Mucosa of stomach (tissue), 1 donor: ENCODE measurements at regions not wholly inside any gene's neighbourhood (a gene's known extent, or its start where the extent isn't known, plus 50 kb on each side); places are given as distances from the start of the nearest gene placed in this dataset.

Source experiments
- H3K27me3 ChIP-seq: one replicate; pipeline ENCODE4 v1.7.0; 2013; ENCODE audit warnings: mild to moderate bottlenecking, low read length; ENCODE audit not compliant: control insufficient read depth, insufficient read depth
- H3K36me3 ChIP-seq: one replicate; pipeline ENCODE4 v1.7.0; 2013; ENCODE audit warnings: low read length; ENCODE audit not compliant: control insufficient read depth, insufficient read depth
- H3K4me1 ChIP-seq: one replicate; pipeline ENCODE4 v1.7.0; 2013; ENCODE audit warnings: mild to moderate bottlenecking, low read length; ENCODE audit not compliant: control insufficient read depth, insufficient read depth
- H3K4me3 ChIP-seq: one replicate; pipeline ENCODE4 v1.7.0; 2013; ENCODE audit warnings: low read length
- H3K9ac ChIP-seq: one replicate; pipeline ENCODE4 v1.7.0; 2013; ENCODE audit warnings: mild to moderate bottlenecking, low read length, moderate library complexity
- H3K9me3 ChIP-seq: one replicate; pipeline ENCODE4 v1.7.0; 2013; ENCODE audit warnings: mild to moderate bottlenecking, low read length, moderate library complexity; ENCODE audit not compliant: control insufficient read depth
- donor health status: Pancreatic carcinoma.

DNA sequence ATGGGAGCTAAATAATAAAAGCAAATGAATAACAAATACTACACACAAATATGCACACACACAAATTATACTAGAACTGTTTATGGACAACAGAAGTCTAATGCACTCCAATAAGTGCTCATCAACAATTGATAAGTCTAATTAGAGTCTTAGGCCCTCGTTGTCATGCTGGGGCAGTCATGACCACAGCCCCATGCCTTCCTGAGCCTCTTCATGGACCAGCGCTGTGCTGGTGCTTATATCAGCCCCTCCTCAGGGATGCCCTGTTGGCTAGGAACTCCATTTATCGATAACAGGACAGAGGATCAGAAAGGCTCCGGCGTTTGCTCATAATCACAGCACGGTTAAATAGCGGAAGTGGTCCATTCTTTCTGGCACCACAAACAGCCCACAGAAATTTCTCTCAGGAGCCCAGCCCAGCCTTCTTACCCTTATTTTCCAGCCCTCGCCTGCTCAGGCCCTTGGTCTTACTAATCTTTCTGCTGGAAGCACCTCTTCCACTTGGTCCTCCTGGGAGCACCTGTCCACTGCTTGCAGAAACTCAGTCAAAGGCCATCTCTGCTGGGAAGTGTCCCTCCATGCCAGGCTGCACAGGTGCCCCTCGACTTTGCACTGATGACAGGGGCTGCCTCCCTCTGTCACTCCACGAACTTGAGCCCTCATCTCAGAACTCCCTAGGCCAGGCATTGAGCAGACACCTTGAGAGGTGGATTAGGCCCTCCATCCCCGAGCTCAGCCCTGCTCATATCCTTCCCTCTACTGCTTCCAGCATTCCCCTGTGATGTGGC lies 500.2 kb upstream of the HS6ST1 start:
- Histone ChIP-seq H3K4me3 (no peak overlapping the region), H3K36me3 (no peaks in the 10 kb centered on the region), H3K9me3 (no peaks in the 10 kb centered on the region), H3K4me1 (no peaks in the 10 kb centered on the region), H3K27me3 (no peaks in the 10 kb centered on the region), H3K9ac (no peak overlapping the region)

DNA sequence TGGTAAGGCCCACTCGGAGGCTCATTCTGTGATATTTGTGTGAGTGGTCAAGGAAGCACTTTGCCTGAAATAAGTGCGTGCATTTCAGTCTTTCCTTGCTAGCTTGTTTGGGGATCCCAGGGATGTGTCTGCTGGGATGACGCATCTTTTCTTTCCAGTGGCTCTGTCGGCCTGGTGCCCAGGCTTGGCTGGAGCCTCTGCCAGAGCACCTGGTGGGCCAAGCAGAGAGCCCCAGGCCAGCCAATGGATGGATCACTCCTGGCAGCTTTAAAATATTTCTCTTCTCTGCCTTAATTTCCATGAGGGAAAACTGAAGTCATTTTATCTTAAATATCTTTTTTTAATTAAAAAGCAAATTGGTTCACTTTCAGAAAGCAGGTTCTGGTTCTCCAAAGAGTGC lies 501.8 kb upstream of the HS6ST1 start:
- Histone ChIP-seq H3K9me3 (no peaks in the 10 kb centered on the region), H3K36me3 (no peaks in the 10 kb centered on the region), H3K27me3 (no peaks in the 10 kb centered on the region), H3K4me3 (no peak overlapping the region), H3K4me1 (no peaks in the 10 kb centered on the region), H3K9ac (no peak overlapping the region)

DNA sequence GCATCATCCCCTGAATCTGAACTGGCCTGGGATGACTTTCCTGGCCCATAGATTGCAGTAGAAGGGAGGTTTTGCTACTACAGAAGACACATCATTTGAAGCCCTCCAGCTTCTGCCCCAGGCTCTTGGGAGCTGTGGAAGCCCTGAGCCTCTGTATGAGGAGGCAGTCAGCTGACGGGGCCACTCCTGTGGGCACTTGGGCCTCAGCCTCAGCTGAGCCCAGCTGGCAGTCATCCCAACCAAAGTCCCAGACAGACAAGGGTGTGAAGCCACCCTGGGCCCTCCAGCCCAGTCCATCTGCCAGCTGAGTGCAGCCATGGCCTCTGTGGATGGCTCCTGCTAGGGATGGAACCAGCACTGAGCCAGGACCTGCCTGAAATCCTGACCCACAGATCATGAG lies 502.3 kb upstream of the HS6ST1 start:
- Histone ChIP-seq H3K36me3 (no peaks in the 10 kb centered on the region), H3K4me1 (no peaks in the 10 kb centered on the region), H3K4me3 (no peak overlapping the region), H3K27me3 (no peaks in the 10 kb centered on the region), H3K9me3 (no peaks in the 10 kb centered on the region), H3K9ac (no peak overlapping the region)

DNA sequence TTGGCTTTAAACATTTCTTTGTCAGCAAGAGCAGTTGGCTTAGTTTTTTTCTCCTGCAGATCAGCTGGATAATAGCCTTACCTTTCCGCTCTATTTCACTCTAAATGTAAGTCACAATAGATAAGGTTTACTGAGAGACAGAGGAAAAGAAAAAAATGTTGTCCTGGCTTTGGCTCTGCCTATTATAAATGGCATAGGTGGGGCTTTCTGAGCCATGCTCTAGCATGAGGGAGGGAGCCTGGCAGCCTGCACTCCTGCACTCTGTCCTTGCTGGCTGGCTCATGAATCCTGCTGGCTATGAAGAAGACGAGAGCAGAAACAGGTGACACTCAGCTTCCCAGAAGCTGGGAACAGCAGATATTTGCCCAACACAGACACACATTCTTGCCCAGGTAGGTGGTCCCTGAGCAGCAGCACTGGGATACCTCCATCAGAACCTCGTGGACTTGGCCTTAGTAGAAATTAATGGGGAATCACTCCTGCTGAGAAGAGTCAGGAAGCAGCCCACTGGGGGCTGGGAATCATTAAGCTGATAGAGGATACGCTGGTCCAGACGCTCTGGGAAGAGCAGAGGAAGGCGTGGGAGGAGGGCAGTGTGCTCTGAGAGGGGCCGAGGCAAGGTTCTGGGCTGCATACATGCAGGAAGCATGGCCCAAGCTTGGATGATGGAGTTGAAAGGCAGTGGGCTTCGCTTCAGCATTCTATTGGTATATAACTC lies 514.4 kb upstream of the HS6ST1 start:
- H3K9me3 ChIP-seq, result no peaks in the 10 kb centered on the region
- no peak overlapping the region for H3K4me3 ChIP-seq
- H3K9ac ChIP-seq, result no peak overlapping the region
- H3K27me3 ChIP-seq, result no peaks in the 10 kb centered on the region
- no peaks in the 10 kb centered on the region for H3K4me1 ChIP-seq
- H3K36me3 ChIP-seq, result no peaks in the 10 kb centered on the region

DNA sequence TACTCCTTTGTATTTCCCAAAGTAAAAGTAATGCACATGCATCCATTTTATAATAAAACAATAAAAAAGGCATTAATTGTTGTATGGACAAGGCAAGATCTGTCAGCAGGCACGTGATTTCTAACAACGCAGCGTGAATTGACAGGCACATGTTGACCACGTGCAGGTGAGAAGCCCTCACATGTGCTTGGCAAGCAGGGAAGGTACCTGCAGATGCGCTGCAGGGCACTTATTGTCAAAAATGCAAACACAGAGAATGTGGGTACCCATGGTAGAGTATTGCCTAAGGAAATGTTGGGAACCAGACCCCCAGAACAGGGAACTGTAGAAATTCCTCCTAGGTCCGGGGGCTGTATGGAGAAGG lies 515.0 kb upstream of the HS6ST1 start:
- no peaks in the 10 kb centered on the region for H3K27me3 ChIP-seq
- no peak overlapping the region for H3K4me3 ChIP-seq
- H3K9me3 ChIP-seq, result no peaks in the 10 kb centered on the region

DNA sequence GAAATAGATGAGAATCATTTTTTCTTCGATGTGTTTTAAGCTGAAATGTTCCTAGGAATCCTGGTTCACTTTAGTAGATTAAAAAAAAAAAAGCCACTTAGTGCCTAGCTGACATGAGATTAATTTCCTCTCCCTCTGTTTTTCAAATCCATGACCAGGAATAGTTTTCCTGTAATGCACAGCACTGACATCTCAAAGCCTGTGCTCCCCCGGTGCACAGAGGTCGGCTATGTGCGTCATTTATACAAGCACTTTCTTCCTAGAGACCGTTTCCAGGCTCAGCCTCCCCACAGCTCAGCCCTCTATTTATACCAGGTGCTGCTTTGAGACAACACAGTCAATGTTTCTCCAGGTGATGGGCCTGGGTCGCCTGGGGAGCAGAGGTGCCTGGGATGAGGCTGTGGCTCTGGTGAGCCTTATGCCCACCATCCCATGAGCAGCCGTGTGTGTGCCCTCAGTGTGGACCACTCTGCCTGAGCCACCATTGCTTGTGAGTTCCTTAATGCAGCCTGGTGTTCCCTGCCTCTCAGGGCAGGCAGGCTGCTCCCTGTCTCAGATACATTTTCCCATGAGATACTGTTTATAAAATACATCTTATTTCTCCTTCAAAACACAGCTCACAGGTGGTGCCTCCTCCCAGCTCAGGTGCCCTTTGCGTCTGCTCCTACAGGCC lies 515.7 kb upstream of the HS6ST1 start:
- Histone ChIP-seq H3K36me3 (no peaks in the 10 kb centered on the region), H3K9me3 (no peaks in the 10 kb centered on the region), H3K4me1 (no peaks in the 10 kb centered on the region), H3K9ac (no peak overlapping the region), H3K4me3 (no peak overlapping the region), H3K27me3 (no peaks in the 10 kb centered on the region)

More for the DNA sequence above, 515.0 kb upstream of the HS6ST1 start:
- Histone ChIP-seq H3K4me1 (no peaks in the 10 kb centered on the region), H3K36me3 (no peaks in the 10 kb centered on the region), H3K9ac (no peak overlapping the region)

DNA sequence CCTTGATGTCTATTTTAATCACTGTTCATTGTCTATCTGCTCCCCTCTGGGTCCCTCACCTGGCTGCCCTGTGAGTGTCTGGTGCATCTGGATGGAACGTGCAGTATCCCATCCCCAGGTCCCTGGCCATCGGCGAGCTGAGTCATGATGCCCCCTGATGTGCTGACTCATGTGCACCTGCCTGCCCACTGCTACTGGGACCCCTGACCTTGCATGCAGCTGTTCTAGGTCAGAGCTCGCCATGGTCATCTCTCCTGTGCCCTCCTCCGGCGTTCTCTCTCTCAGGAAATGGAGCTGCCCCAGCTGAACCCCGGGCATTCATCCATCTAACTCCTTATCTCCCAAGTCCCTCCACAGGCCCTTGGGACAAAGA lies 516.2 kb upstream of the HS6ST1 start:
- no peaks in the 10 kb centered on the region for H3K27me3 ChIP-seq

DNA sequence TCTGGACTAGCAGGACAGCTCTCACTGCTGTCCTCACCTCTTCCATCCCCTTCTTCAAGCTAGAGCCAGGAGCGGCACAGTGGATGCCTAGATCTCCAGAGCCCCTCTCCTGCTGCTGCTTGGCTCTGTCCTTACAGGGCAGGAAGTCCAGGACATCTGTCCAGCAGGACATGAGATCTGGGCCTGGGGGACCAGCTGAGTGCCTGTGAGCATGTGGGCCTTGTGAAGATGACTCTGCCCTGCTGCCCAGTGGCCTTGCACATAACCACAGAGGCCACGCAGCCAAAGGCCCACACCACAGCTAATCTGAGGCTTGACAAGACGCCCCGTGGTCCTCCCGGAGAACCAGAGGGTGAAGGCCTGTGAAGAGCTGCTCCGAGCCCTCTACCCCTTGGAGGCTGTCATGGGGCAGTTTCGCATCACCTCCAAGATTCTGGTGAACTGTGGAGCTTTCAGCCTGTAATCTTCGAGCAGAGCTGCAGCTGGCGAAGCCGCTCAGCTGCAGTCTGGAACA lies 516.7 kb upstream of the HS6ST1 start:
- Histone ChIP-seq H3K36me3 (no peaks in the 10 kb centered on the region), H3K9ac (no peak overlapping the region), H3K4me3 (no peak overlapping the region), H3K9me3 (no peaks in the 10 kb centered on the region), H3K4me1 (no peaks in the 10 kb centered on the region), H3K27me3 (no peaks in the 10 kb centered on the region)

More for the DNA sequence above, 516.2 kb upstream of the HS6ST1 start:
- Histone ChIP-seq H3K36me3 (no peaks in the 10 kb centered on the region), H3K9me3 (no peaks in the 10 kb centered on the region), H3K9ac (no peak overlapping the region), H3K4me3 (no peak overlapping the region), H3K4me1 (no peaks in the 10 kb centered on the region)

DNA sequence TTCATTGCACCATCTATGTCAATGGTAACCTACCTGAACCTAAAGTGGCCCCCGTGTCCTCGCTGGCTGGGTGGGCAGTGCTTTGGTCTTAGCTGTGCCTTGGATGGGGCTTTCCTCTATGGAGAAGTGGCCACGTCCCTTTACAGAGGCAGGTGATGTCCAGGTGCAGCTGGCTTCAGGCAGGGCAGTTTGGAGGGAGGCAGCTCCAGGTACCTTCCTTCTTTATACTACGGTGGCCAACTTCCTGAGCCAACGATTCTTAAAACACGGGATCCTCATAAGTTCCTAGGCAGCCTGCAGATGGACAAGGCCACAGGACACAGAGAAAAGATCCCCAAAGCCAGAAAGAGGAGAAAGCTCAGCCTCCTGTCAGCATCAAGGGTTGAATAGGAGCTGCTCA lies 517.3 kb upstream of the HS6ST1 start:
- Histone ChIP-seq H3K4me1 (no peaks in the 10 kb centered on the region), H3K9ac (no peak overlapping the region)

DNA sequence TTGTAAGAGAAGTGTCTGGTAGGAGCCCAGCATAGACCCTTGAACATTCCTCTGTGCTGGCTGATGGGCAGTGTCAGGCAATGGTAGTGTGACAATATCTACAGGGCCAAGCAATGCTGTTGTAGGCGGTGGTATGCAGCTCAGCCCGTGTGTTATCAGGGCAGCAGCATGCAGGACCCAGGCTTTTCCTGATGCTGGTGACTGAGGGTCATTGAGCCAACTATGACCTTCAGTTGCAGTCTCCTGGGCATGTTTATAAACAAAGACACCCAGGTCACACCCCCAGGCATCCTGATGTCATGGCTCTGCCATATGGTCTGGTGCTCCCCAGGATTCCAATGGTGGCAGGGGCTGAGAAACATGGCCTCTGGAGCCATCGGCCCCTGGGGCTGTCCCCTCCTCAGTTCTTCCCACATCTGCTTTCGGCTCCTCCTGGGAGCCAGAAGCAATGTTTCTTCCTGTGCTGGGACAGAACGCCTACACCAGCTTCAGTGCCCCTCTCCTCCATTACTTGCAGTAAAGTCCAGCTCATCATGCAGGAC lies 518.0 kb upstream of the HS6ST1 start:
- no peaks in the 10 kb centered on the region for H3K9me3 ChIP-seq
- no peak overlapping the region for H3K4me3 ChIP-seq
- H3K36me3 ChIP-seq, result no peaks in the 10 kb centered on the region
- H3K27me3 ChIP-seq, result no peaks in the 10 kb centered on the region
- H3K4me1 ChIP-seq, result no peaks in the 10 kb centered on the region
- no peak overlapping the region for H3K9ac ChIP-seq

More for the DNA sequence above, 517.3 kb upstream of the HS6ST1 start:
- Histone ChIP-seq H3K9me3 (no peaks in the 10 kb centered on the region), H3K36me3 (no peaks in the 10 kb centered on the region), H3K4me3 (no peak overlapping the region), H3K27me3 (no peaks in the 10 kb centered on the region)

DNA sequence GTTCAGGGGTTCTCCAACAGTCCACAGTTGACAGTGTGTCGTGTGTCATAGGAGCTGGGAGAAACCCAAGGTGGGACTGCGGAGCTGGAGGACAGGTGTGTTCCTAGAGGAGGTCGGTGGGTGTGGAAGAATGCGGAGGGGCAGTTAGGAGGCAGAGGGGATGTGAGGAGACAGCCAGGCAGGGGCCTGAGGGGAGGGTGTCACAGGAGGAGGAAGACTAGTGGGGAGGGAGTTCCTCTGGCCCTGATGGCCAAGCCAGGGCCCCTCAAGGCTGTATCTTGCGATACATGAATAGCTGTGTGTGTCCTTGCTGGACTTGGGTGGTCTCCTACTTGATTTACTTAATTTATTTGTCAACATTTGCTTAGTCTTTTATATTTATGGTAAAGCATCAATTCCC lies 519.6 kb upstream of the HS6ST1 start:
- H3K4me3 ChIP-seq, result no peak overlapping the region
- no peaks in the 10 kb centered on the region for H3K9me3 ChIP-seq
- no peaks in the 10 kb centered on the region for H3K36me3 ChIP-seq
- H3K4me1 ChIP-seq, result no peaks in the 10 kb centered on the region
- H3K27me3 ChIP-seq, result no peaks in the 10 kb centered on the region
- H3K9ac ChIP-seq, result no peak overlapping the region

DNA sequence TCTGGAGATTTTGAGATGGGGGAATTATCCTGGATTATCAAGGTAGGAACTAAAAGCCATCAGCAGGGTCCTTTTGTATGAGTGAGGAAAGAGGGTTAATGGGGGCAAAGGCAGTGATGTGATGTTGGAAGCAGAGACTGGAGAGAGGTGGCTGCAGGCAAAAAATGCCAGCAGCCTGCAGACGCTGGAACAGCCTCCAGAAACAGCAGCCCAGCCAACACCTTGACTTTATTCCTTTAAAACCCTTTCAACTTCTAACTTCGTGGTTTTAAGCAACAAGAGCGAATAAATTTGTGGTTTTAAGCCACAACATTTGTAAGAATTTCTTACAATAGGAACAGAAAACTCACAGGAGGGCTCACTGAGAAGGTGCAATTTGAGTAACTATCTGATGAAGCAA lies 523.1 kb upstream of the HS6ST1 start:
- Histone ChIP-seq H3K9me3 (no peaks in the 10 kb centered on the region), H3K36me3 (no peaks in the 10 kb centered on the region), H3K9ac (no peak overlapping the region), H3K4me1 (no peaks in the 10 kb centered on the region), H3K27me3 (no peaks in the 10 kb centered on the region), H3K4me3 (no peak overlapping the region)
